ENCODE measurements at regions not wholly inside any gene's neighbourhood (a gene's known extent, or its start where the extent isn't known, plus 50 kb on each side); places are given as distances from the start of the nearest gene placed in this dataset.

GRCh38 chr3:55294557-55294956, 192.5 kb downstream of the WNT5A start:
- peaks cover 0 to 8% (median 0%) of the 10 kb centered on the region in 4 donors for H3K27me3 ChIP-seq
- H3K4me3 ChIP-seq = no peak overlapping the region
- no peak overlapping the region for H3K27ac ChIP-seq
- 77 to 89% methylated on average over 2 of the region's 2 CpGs for WGBS, 2 donors
- no peak for TF ChIP-seq POLR2A (IDR thresholded peaks at IDR 0.05)
- TF ChIP-seq CTCF (IDR thresholded peaks at IDR 0.05) = no peak
- peaks cover 0 to 18% (median 6%) of the 10 kb centered on the region in 3 donors for H3K4me1 ChIP-seq
- no peaks in the 10 kb centered on the region for H3K9me3 ChIP-seq
- intact Hi-C loops (cut with DNase I) = no loop called here
- no peaks in the 10 kb centered on the region for H3K36me3 ChIP-seq
- no peak for DNase-seq

GRCh38 chr3:55292360-55292759, 194.7 kb downstream of the WNT5A start:
- Histone ChIP-seq H3K4me3 (no peak overlapping the region), H3K27ac (no peak overlapping the region), H3K4me1 (peaks cover 0 to 11% (median 0%) of the 10 kb centered on the region in 3 donors), H3K36me3 (no peaks in the 10 kb centered on the region), H3K9me3 (no peaks in the 10 kb centered on the region), H3K27me3 (no peaks in the 10 kb centered on the region)
- WGBS, 2 donors = 56 to 63% methylated on average over 8 to 9 of the region's 9 CpGs
- intact Hi-C loops (cut with DNase I) = no loop called here
- TF ChIP-seq POLR2A (IDR thresholded peaks at IDR 0.05) (no peak), CTCF (IDR thresholded peaks at IDR 0.05) (no peak)
- DNase-seq = no peak

- H3K27ac ChIP-seq = no peak overlapping the region
- intact Hi-C loops (cut with DNase I) = no loop called here
- H3K27me3 ChIP-seq = no peaks in the 10 kb centered on the region
- no peaks in the 10 kb centered on the region for H3K36me3 ChIP-seq
- TF ChIP-seq POLR2A (IDR thresholded peaks at IDR 0.05) (no peak), CTCF (IDR thresholded peaks at IDR 0.05) (no peak)
- H3K9me3 ChIP-seq = no peaks in the 10 kb centered on the region
- DNase-seq = no peak
- no peak overlapping the region for H3K4me3 ChIP-seq
- no peaks in the 10 kb centered on the region for H3K4me1 ChIP-seq
Observed at GRCh38 chr3:55288657-55289056, 198.4 kb downstream of the WNT5A start.

GRCh38 chr3:55286693-55287092, 200.4 kb downstream of the WNT5A start:
- no peak for TF ChIP-seq CTCF (IDR thresholded peaks at IDR 0.05)
- no peak for TF ChIP-seq POLR2A (IDR thresholded peaks at IDR 0.05)
- Histone ChIP-seq H3K4me3 (no peak overlapping the region), H3K9me3 (no peaks in the 10 kb centered on the region), H3K27ac (no peak overlapping the region), H3K36me3 (no peaks in the 10 kb centered on the region), H3K27me3 (no peaks in the 10 kb centered on the region), H3K4me1 (no peaks in the 10 kb centered on the region)
- no peak for DNase-seq
- intact Hi-C loops (cut with DNase I) = no loop called here
- 11 to 14% methylated on average over 1 of the region's 1 CpG for WGBS, 2 donors

GRCh38 chr3:55285156-55285555, 201.9 kb downstream of the WNT5A start:
- no peaks in the 10 kb centered on the region for H3K27me3 ChIP-seq
- no peaks in the 10 kb centered on the region for H3K9me3 ChIP-seq
- no peak overlapping the region for H3K4me3 ChIP-seq
- no peak overlapping the region for H3K27ac ChIP-seq
- DNase-seq = no peak
- intact Hi-C loops (cut with DNase I) = no loop called here
- H3K36me3 ChIP-seq = no peaks in the 10 kb centered on the region
- TF ChIP-seq POLR2A (IDR thresholded peaks at IDR 0.05) = no peak
- no peak for TF ChIP-seq CTCF (IDR thresholded peaks at IDR 0.05)
- no peaks in the 10 kb centered on the region for H3K4me1 ChIP-seq
- 49 to 60% methylated on average over 2 of the region's 2 CpGs for WGBS, 2 donors
